NCI-H1930 (cell line): ENCODE measurements at regions not wholly inside any gene's neighbourhood (a gene's known extent, or its start where the extent isn't known, plus 50 kb on each side); places are given as distances from the start of the nearest gene placed in this dataset.

Experiments used
- DNase-seq, 2 experiments: peaks; one replicate each; lab custom pipeline; 2025; lab: John Stamatoyannopoulos, UW

DNA sequence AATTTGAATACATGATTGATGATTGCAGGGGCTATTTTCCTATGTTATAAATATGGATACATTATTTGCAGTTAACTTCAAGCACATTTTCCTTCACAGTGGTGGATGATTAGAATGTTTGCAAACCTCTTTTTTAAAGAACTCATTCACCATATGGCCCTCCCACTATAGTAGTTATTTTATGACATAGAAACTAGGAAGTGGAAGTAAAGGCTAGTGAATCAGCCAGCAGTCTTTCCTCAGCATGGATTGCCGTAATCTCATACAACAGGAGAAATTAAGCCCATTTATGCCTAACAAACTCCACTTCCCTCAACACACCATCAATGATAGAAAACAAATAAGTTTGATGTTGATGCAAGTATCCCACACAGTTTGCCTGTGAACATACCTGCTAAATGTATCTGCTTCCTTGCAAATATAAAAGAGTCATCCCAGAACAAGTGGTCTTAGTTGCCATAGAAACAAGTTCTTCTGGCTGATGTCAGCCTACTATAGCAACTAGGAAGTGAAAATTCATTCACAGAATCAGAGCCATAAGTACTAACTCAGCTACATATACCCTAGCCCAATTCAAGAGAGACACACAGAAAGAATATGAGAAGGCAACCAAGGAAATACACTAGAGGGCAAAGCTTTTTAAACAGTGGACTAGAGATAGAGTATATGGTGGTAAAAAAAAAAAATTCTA, 100.9 kb upstream of the RADX start:
- DNase-seq: no peak
